Astrocyte (in vitro differentiated cells and primary cell): ENCODE measurements at regions not wholly inside any gene's neighbourhood (a gene's known extent, or its start where the extent isn't known, plus 50 kb on each side); places are given as distances from the start of the nearest gene placed in this dataset.
A peak's percentile ranks its signal among the peaks of the same experiment; 100 is the strongest.

Source experiments
- DNase-seq: peaks from one replicate; pipeline ENCODE4 v3.0.0-alpha.2; 2010; ENCODE audit warnings: low read depth
- FAIRE-seq: peaks from 2 replicates; lab custom pipeline; 2011; peaks lifted over from hg19 to GRCh38; lab: Jason Lieb, UNC
- H2AFZ ChIP-seq: 2 replicates; pipeline ENCODE4 v1.6.0; 2012; ENCODE audit warnings: low read depth, low read length, inconsistent platforms
- H3K27ac ChIP-seq: 2 replicates; pipeline ENCODE4 v1.5.1; 2011; ENCODE audit warnings: low read depth, low read length, inconsistent platforms
- H3K27me3 ChIP-seq: 2 replicates; pipeline ENCODE4 v1.6.0; 2011; ENCODE audit warnings: low read length, inconsistent platforms; ENCODE audit not compliant: insufficient read depth
- H3K36me3 ChIP-seq: 2 replicates; pipeline ENCODE4 v1.5.1; 2011; ENCODE audit warnings: low read length, inconsistent platforms; ENCODE audit not compliant: insufficient read depth
- H3K4me1 ChIP-seq: 2 replicates; pipeline ENCODE4 v1.5.1; 2011; ENCODE audit warnings: low read length, inconsistent platforms; ENCODE audit not compliant: insufficient read depth
- H3K4me2 ChIP-seq: 2 replicates; pipeline ENCODE4 v1.6.0; 2012; ENCODE audit warnings: low read length, inconsistent platforms
- H3K4me3 ChIP-seq: 2 replicates; pipeline ENCODE4 v1.5.1; 2011; ENCODE audit warnings: low read depth, mild to moderate bottlenecking, low read length, inconsistent platforms; ENCODE audit not compliant: insufficient read depth
- H3K79me2 ChIP-seq: 2 replicates; pipeline ENCODE4 v1.6.0; 2012; ENCODE audit warnings: mild to moderate bottlenecking, low read length, inconsistent platforms; ENCODE audit not compliant: insufficient read depth
- H3K9ac ChIP-seq: 2 replicates; pipeline ENCODE4 v1.6.0; 2012; ENCODE audit warnings: mild to moderate bottlenecking, low read length, inconsistent platforms
- H3K9me3 ChIP-seq: 2 replicates; pipeline ENCODE4 v1.5.1; 2012; ENCODE audit warnings: low read depth, mild to moderate bottlenecking, low read length, inconsistent platforms; ENCODE audit not compliant: insufficient read depth
- H4K20me1 ChIP-seq: 2 replicates; pipeline ENCODE4 v1.6.0; 2012; ENCODE audit warnings: low read length, inconsistent platforms; ENCODE audit not compliant: insufficient read depth
- H3K27ac Mint-ChIP-seq: one replicate; pipeline ENCODE4 v1.8.0; 2021; ENCODE audit warnings: mild to moderate bottlenecking, mixed read lengths; ENCODE audit not compliant: unreplicated experiment
- H3K27me3 Mint-ChIP-seq: one replicate; pipeline ENCODE4 v1.8.0; 2021; ENCODE audit warnings: low read depth, mixed read lengths; ENCODE audit not compliant: unreplicated experiment
- H3K36me3 Mint-ChIP-seq: one replicate; pipeline ENCODE4 v1.8.0; 2021; ENCODE audit warnings: low read depth, mixed read lengths; ENCODE audit not compliant: unreplicated experiment
- H3K4me1 Mint-ChIP-seq: one replicate; pipeline ENCODE4 v1.8.0; 2021; ENCODE audit warnings: low read depth, mixed read lengths; ENCODE audit not compliant: unreplicated experiment
- H3K4me3 Mint-ChIP-seq: one replicate; pipeline ENCODE4 v1.8.0; 2021; ENCODE audit warnings: mild to moderate bottlenecking, moderate library complexity, mixed read lengths; ENCODE audit not compliant: unreplicated experiment
- H3K9me3 Mint-ChIP-seq: one replicate; pipeline ENCODE4 v1.8.0; 2021; ENCODE audit warnings: mild to moderate bottlenecking, mixed read lengths; ENCODE audit not compliant: unreplicated experiment
- CTCF ChIP-seq: IDR thresholded peaks from 2 replicates; pipeline ENCODE4 v1.5.1; 2011; ENCODE audit warnings: low read depth, mild to moderate bottlenecking, inconsistent platforms, low read length, moderate library complexity; ENCODE audit not compliant: insufficient read depth
- EZH2 ChIP-seq: IDR thresholded peaks from 2 replicates; pipeline ENCODE4 v1.6.1; 2012; ENCODE audit warnings: mild to moderate bottlenecking, low read length, inconsistent platforms; ENCODE audit not compliant: insufficient read depth

- DNase-seq (no peak), FAIRE-seq (no peak)
- Histone ChIP-seq H3K9ac (no peak overlapping the region), H3K9me3 (peaks cover 4% of the 10 kb centered on the region), H2AFZ (no peak overlapping the region), H3K27me3 (peaks cover 2% of the 10 kb centered on the region), H3K4me2 (no peak overlapping the region), H3K4me3 (no peak overlapping the region), H4K20me1 (no peaks in the 10 kb centered on the region), H3K79me2 (no peaks in the 10 kb centered on the region), H3K4me1 (no peaks in the 10 kb centered on the region), H3K36me3 (no peaks in the 10 kb centered on the region), H3K27ac (no peak overlapping the region)
- Mint-ChIP-seq H3K27me3 (peaks cover 2% of the 10 kb centered on the region), H3K36me3 (no peaks in the 10 kb centered on the region), H3K4me3 (no peak overlapping the region), H3K4me1 (no peaks in the 10 kb centered on the region), H3K27ac (no peak overlapping the region), H3K9me3 (peaks cover 1% of the 10 kb centered on the region)
- TF ChIP-seq EZH2 (no peak), CTCF (no peak)
These were observed 92.7 kb upstream of the TMC3 start for GRCh38 chr15:81466741-81467140.

GRCh38 chr15:81454024-81454423 is 80.0 kb upstream of the TMC3 start:
- no peaks in the 10 kb centered on the region for H3K36me3 Mint-ChIP-seq
- H3K27ac ChIP-seq, result no peak overlapping the region
- no peaks in the 10 kb centered on the region for H3K27me3 Mint-ChIP-seq
- H3K9me3 ChIP-seq, result no peaks in the 10 kb centered on the region
- no peaks in the 10 kb centered on the region for H3K36me3 ChIP-seq
- no peak overlapping the region for H2AFZ ChIP-seq
- FAIRE-seq (peak; percentile 17), DNase-seq (no peak)
- H3K27ac Mint-ChIP-seq, result no peak overlapping the region
- H4K20me1 ChIP-seq, result no peaks in the 10 kb centered on the region
- H3K4me1 ChIP-seq, result no peaks in the 10 kb centered on the region
- H3K4me3 Mint-ChIP-seq, result no peak overlapping the region
- no peaks in the 10 kb centered on the region for H3K4me1 Mint-ChIP-seq
- no peaks in the 10 kb centered on the region for H3K27me3 ChIP-seq
- no peak overlapping the region for H3K4me3 ChIP-seq
- peaks cover 4% of the 10 kb centered on the region for H3K9me3 Mint-ChIP-seq
- no peak overlapping the region for H3K4me2 ChIP-seq
- TF ChIP-seq EZH2 (no peak), CTCF (no peak)
- no peak overlapping the region for H3K9ac ChIP-seq
- H3K79me2 ChIP-seq, result no peaks in the 10 kb centered on the region

GRCh38 chr15:81450721-81451120 is 76.7 kb upstream of the TMC3 start:
- no peak for FAIRE-seq
- Mint-ChIP-seq H3K27ac (no peak overlapping the region), H3K4me1 (no peaks in the 10 kb centered on the region), H3K4me3 (no peak overlapping the region), H3K27me3 (no peaks in the 10 kb centered on the region), H3K9me3 (peaks cover 4% of the 10 kb centered on the region), H3K36me3 (no peaks in the 10 kb centered on the region)
- H3K4me1 ChIP-seq, result no peaks in the 10 kb centered on the region
- TF ChIP-seq EZH2 (no peak), CTCF (no peak)
- no peak overlapping the region for H3K4me2 ChIP-seq
- no peak overlapping the region for H2AFZ ChIP-seq
- H3K36me3 ChIP-seq, result no peaks in the 10 kb centered on the region
- no peaks in the 10 kb centered on the region for H3K27me3 ChIP-seq
- no peaks in the 10 kb centered on the region for H3K79me2 ChIP-seq
- DNase-seq, result no peak
- H4K20me1 ChIP-seq, result no peaks in the 10 kb centered on the region
- H3K9me3 ChIP-seq, result no peaks in the 10 kb centered on the region
- no peak overlapping the region for H3K27ac ChIP-seq
- no peak overlapping the region for H3K9ac ChIP-seq
- no peak overlapping the region for H3K4me3 ChIP-seq
